GM12878 (cell line): ENCODE measurements at regions not wholly inside any gene's neighbourhood (a gene's known extent, or its start where the extent isn't known, plus 50 kb on each side); places are given as distances from the start of the nearest gene placed in this dataset.

Source experiments
- ATAC-seq: fragments of 200-7000 bp; cut with Tn5 transposase; 3 replicates; pipeline ENCODE4 v1.9.1; 2020; ENCODE audit warnings: mild to moderate bottlenecking, moderate library complexity
- BruUV-seq: library from RNA; stranded (reverse); fragments of 400-500 nt; replicated peaks from 2 replicates; lab custom pipeline; 2021; lab: Mats Ljungman, UMichigan
- CTCF ChIA-PET: fragments of 300-600 bp; sonication (Branson Sonifier 250); formaldehyde crosslinking; extraction: SDS; loops from one replicate; lab custom pipeline; 2021; ENCODE audit warnings: inconsistent platforms; lab: Yijun Ruan, JAX
- POLR2A ChIA-PET: fragments of 350-600 bp; formaldehyde crosslinking; extraction: SDS; loops from one replicate; lab custom pipeline; 2021; ENCODE audit warnings: inconsistent platforms; lab: Charles Lee
- RAD21 ChIA-PET: fragments of 300-600 bp; sonication (Branson Sonifier 250); formaldehyde crosslinking; loops from one replicate; lab custom pipeline; 2023; ENCODE audit warnings: antibody characterized with exemption; ENCODE audit not compliant: unreplicated experiment; lab: Charles Lee
- SMC1A ChIA-PET: fragments of 300-600 bp; sonication (Branson Sonifier 250); formaldehyde crosslinking; loops from one replicate; lab custom pipeline; 2023; ENCODE audit not compliant: unreplicated experiment, uncharacterized antibody; lab: Charles Lee
- DNase-seq: peaks from one replicate; pipeline ENCODE4 v3.0.0-alpha.2; 2011; ENCODE audit warnings: low read depth, low spot score
- FAIRE-seq: peaks from 3 replicates; lab custom pipeline; 2011; peaks lifted over from hg19 to GRCh38; lab: Jason Lieb, UNC
- H2AFZ ChIP-seq: 2 replicates; pipeline ENCODE4 v1.6.0; 2011; ENCODE audit warnings: low read depth, low read length, control low read depth; ENCODE audit not compliant: control insufficient read depth
- H3K27ac ChIP-seq: 2 replicates; pipeline ENCODE4 v1.5.1; 2011; ENCODE audit warnings: control low read depth; ENCODE audit not compliant: control insufficient read depth, insufficient read depth
- H3K27me3 ChIP-seq, 2 experiments: replicated peaks in 1 of 2; 2 replicates each; pipeline versions ENCODE4 v1.6.0 to v1.6.1; 2011; ENCODE audit warnings: low read length in 1 of 2; ENCODE audit not compliant: control insufficient read depth in 2 of 2, insufficient read depth in 2 of 2
- H3K36me3 ChIP-seq, 2 experiments: 2 replicates each; pipeline ENCODE4 v1.5.1; 2011; ENCODE audit warnings: low read length in 1 of 2; ENCODE audit not compliant: control insufficient read depth in 2 of 2, insufficient read depth in 2 of 2
- H3K4me1 ChIP-seq: 2 replicates; pipeline ENCODE4 v1.6.1; 2011; ENCODE audit warnings: mild to moderate bottlenecking, low read length, moderate library complexity, mixed read lengths; ENCODE audit not compliant: control insufficient read depth, insufficient read depth
- H3K4me2 ChIP-seq: 2 replicates; pipeline ENCODE4 v1.6.0; 2011; ENCODE audit warnings: control low read depth; ENCODE audit not compliant: control insufficient read depth, insufficient read depth
- H3K4me3 ChIP-seq: fragments of 200-600 bp; sonication (generic); 2 replicates; pipeline ENCODE4 v1.5.1; 2016
- H3K79me2 ChIP-seq: 2 replicates; pipeline ENCODE4 v1.6.0; 2011; ENCODE audit warnings: low read length; ENCODE audit not compliant: control insufficient read depth, insufficient read depth
- H3K9ac ChIP-seq: 2 replicates; pipeline ENCODE4 v1.8.0; 2011; ENCODE audit warnings: low read length, control low read depth, mixed read lengths; ENCODE audit not compliant: control insufficient read depth, insufficient read depth
- H3K9me3 ChIP-seq: replicated peaks from 3 replicates; pipeline ENCODE4 v1.5.1; 2011; ENCODE audit warnings: mild to moderate bottlenecking, low read length; ENCODE audit not compliant: control insufficient read depth, insufficient read depth
- H4K20me1 ChIP-seq: 2 replicates; pipeline ENCODE4 v1.6.0; 2011; ENCODE audit not compliant: control insufficient read depth, insufficient read depth
- E4F1 ChIP-seq: fragments of 450-650 bp; IDR thresholded peaks from 2 replicates; pipeline ENCODE4 v1.6.1; 2018; ENCODE audit warnings: borderline replicate concordance, mild to moderate bottlenecking; ENCODE audit not compliant: partially characterized antibody
- HDAC2 ChIP-seq: fragments of 200-600 bp; sonication (generic); IDR thresholded peaks from 2 replicates; pipeline ENCODE4 v1.6.1; 2017
- MTA2 ChIP-seq: fragments of 450-650 bp; IDR thresholded peaks from 2 replicates; pipeline ENCODE4 v1.6.1; 2016; ENCODE audit warnings: low read depth, mild to moderate bottlenecking, moderate library complexity
- NFYA ChIP-seq: IDR thresholded peaks from 2 replicates; pipeline ENCODE4 v1.6.1; 2011; ENCODE audit warnings: low read depth, mild to moderate bottlenecking, low read length, improper control_type of control experiment, borderline replicate concordance
- NKRF ChIP-seq: fragments of 450-650 bp; conservative IDR thresholded peaks from 2 replicates; pipeline ENCODE4 v1.6.1; 2017; ENCODE audit warnings: mild to moderate bottlenecking, moderate library complexity
- PKNOX1 ChIP-seq: fragments of 450-650 bp; IDR thresholded peaks from 2 replicates; pipeline ENCODE4 v1.6.1; 2016; ENCODE audit warnings: mild to moderate bottlenecking
- SUPT20H ChIP-seq: IDR thresholded peaks from 2 replicates; pipeline ENCODE4 v1.6.1; 2011; ENCODE audit warnings: low read depth, mild to moderate bottlenecking, low read length, moderate library complexity, borderline replicate concordance; ENCODE audit not compliant: control insufficient read depth
- ZBTB33 ChIP-seq: fragments of 450-650 bp; IDR thresholded peaks from 2 replicates; pipeline ENCODE4 v1.6.1; 2017; ENCODE audit warnings: mild to moderate bottlenecking
- ZNF24 ChIP-seq: fragments of 450-650 bp; IDR thresholded peaks from 2 replicates; pipeline ENCODE4 v1.6.1; 2017; ENCODE audit warnings: antibody characterized with exemption, mild to moderate bottlenecking
- ZNF274 ChIP-seq: IDR thresholded peaks from one replicate; pipeline ENCODE4 v1.8.0; 2011; ENCODE audit not compliant: insufficient read length, insufficient read depth
- ZNF592 ChIP-seq: fragments of 450-650 bp; IDR thresholded peaks from 2 replicates; pipeline ENCODE4 v1.6.1; 2017; ENCODE audit warnings: mild to moderate bottlenecking, moderate library complexity
- ZSCAN29 ChIP-seq: fragments of 450-650 bp; IDR thresholded peaks from 2 replicates; pipeline ENCODE4 v1.6.1; 2017; ENCODE audit warnings: mild to moderate bottlenecking, moderate library complexity
- in situ Hi-C: fragments of 300-500 bp; cut with MboI; formaldehyde crosslinking; loops from 9 replicates; pipeline ENCODE4 v1.14.3; 2018; ENCODE audit warnings: mixed read lengths
- intact Hi-C: fragments of 100-400 bp; cut with micrococcal nuclease; formaldehyde crosslinking; loops from one replicate; pipeline ENCODE4 v1.14.2; 2022; ENCODE audit not compliant: unreplicated experiment

GRCh38 chr20:40354880-40355279 lies 334.2 kb downstream of the MAFB start (continued):
- TF ChIP-seq E4F1 = no peak
- no peak for TF ChIP-seq NFYA
- no peak for TF ChIP-seq MTA2

- H3K9me3 ChIP-seq = no peaks in the 10 kb centered on the region
- H4K20me1 ChIP-seq = no peaks in the 10 kb centered on the region
- ATAC-seq (no peak), DNase-seq (no peak), FAIRE-seq (no peak)
- H2AFZ ChIP-seq = no peak overlapping the region
- ChIA-PET SMC1A (no interaction called here), RAD21 (no interaction called here), POLR2A (interaction anchor here (0.6 kb wide), 1 partner anchor 1541 kb away, joined by 3 read pairs; no protein-coding TSS in a partner anchor), CTCF (no interaction called here)
- in situ Hi-C loops (no loop called here), intact Hi-C loops (no loop called here)
- BruUV-seq = no TSS peak
- H3K27me3 ChIP-seq = peaks cover 0 to 3% of the 10 kb centered on the region in 2 experiments; a peak in 2 of 4 replicates
- no peaks in the 10 kb centered on the region for H3K4me1 ChIP-seq
- H3K27ac ChIP-seq = no peak overlapping the region
- no peaks in the 10 kb centered on the region for H3K79me2 ChIP-seq
- no peak overlapping the region for H3K9ac ChIP-seq
- H3K36me3 ChIP-seq = no peaks in the 10 kb centered on the region
- TF ChIP-seq HDAC2 (no peak), ZSCAN29 (no peak), ZNF24 (no peak), ZBTB33 (no peak), ZNF592 (no peak), PKNOX1 (no peak), NKRF (no peak), SUPT20H (no peak), ZNF274 (no peak)
- no peak overlapping the region for H3K4me3 ChIP-seq
- no peak overlapping the region for H3K4me2 ChIP-seq
These were observed 345.6 kb downstream of the MAFB start for GRCh38 chr20:40343390-40343789.
